Type B pancreatic cell (in vitro differentiated cells): ENCODE measurements at regions not wholly inside any gene's neighbourhood (a gene's known extent, or its start where the extent isn't known, plus 50 kb on each side); places are given as distances from the start of the nearest gene placed in this dataset.
"Not testable (repeated sequence)": the region's sequence is repeated elsewhere in the genome, so short reads cannot be mapped to it uniquely, and the experiment has no call there.

Experiments used
- DNase-seq: peaks from one replicate; pipeline ENCODE4 v3.0.0; 2021; ENCODE audit warnings: mixed read lengths; ENCODE audit not compliant: unreplicated experiment; ENCODE audit errors: extremely low spot score
- H3K27ac Mint-ChIP-seq: 2 replicates; pipeline ENCODE4 v1.8.0; 2021; ENCODE audit warnings: mild to moderate bottlenecking, mixed read lengths
- H3K27me3 Mint-ChIP-seq: 2 replicates; pipeline ENCODE4 v1.8.0; 2021; ENCODE audit warnings: mixed read lengths
- H3K36me3 Mint-ChIP-seq: 2 replicates; pipeline ENCODE4 v1.8.0; 2021; ENCODE audit warnings: mixed read lengths
- H3K4me1 Mint-ChIP-seq: one replicate; pipeline ENCODE4 v1.8.0; 2021; ENCODE audit warnings: mixed read lengths; ENCODE audit not compliant: unreplicated experiment
- H3K4me3 Mint-ChIP-seq: 2 replicates; pipeline ENCODE4 v1.8.0; 2021; ENCODE audit warnings: mild to moderate bottlenecking, mixed read lengths
- H3K9me3 Mint-ChIP-seq: 2 replicates; pipeline ENCODE4 v1.8.0; 2021; ENCODE audit warnings: mixed read lengths
- CTCF ChIP-seq: fragments of 200-600 bp; sonication (generic); conservative IDR thresholded peaks from 2 replicates; pipeline ENCODE4 v1.5.0; 2021; ENCODE audit warnings: antibody characterized with exemption, mild to moderate bottlenecking

GRCh38 chr3:166444336-166444735, 607.1 kb upstream of the BCHE start:
- Mint-ChIP-seq H3K27me3 (no peaks in the 10 kb centered on the region), H3K4me3 (no peak overlapping the region), H3K4me1 (no peaks in the 10 kb centered on the region), H3K9me3 (no peaks in the 10 kb centered on the region), H3K36me3 (no peaks in the 10 kb centered on the region), H3K27ac (no peak overlapping the region)
- DNase-seq = no peak
- TF ChIP-seq CTCF = no peak

DNA sequence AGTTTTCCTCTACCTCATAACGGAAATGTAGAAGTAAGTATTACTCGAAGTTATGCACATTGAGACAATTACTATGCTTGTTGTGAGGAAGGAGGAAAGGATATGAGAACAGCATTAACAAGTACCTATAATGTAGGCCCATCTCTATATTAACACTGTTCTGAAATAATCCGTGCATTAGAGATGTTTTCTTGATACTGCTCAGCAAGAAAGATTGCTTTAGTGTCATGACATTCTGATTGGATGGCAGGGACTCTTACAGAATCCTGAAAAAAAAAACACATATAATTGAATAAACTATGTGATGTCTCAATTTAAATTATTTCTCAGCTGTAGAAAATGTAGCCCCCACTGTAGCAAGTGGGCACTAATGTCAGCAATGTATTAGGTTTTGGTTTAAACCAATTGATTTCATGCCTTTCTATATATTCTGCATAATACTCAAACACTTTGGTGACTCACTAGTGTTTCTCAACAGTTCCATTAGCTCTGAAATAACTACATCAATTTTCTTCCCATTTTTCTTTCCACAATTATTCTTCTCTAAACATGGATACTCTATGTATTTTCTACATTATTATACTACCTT, 598.3 kb upstream of the BCHE start:
- no peak overlapping the region for H3K27ac Mint-ChIP-seq
- no peak for TF ChIP-seq CTCF
- H3K9me3 Mint-ChIP-seq = no peaks in the 10 kb centered on the region
- H3K36me3 Mint-ChIP-seq = no peaks in the 10 kb centered on the region
- H3K4me3 Mint-ChIP-seq = no peak overlapping the region
- H3K4me1 Mint-ChIP-seq = no peaks in the 10 kb centered on the region
- no peaks in the 10 kb centered on the region for H3K27me3 Mint-ChIP-seq
- DNase-seq = no peak

GRCh38 chr3:166433060-166433459, 595.8 kb upstream of the BCHE start:
- no peak overlapping the region for H3K27ac Mint-ChIP-seq
- H3K36me3 Mint-ChIP-seq = no peaks in the 10 kb centered on the region
- H3K4me3 Mint-ChIP-seq = no peak overlapping the region

GRCh38 chr3:166425900-166426611, 588.8 kb upstream of the BCHE start:
- no peak overlapping the region for H3K27ac Mint-ChIP-seq
- H3K9me3 Mint-ChIP-seq = no peaks in the 10 kb centered on the region
- no peaks in the 10 kb centered on the region for H3K36me3 Mint-ChIP-seq
- DNase-seq = no peak
- H3K4me1 Mint-ChIP-seq = no peaks in the 10 kb centered on the region
- no peak overlapping the region for H3K4me3 Mint-ChIP-seq
- TF ChIP-seq CTCF = peak; percentile 31
- no peaks in the 10 kb centered on the region for H3K27me3 Mint-ChIP-seq

More at GRCh38 chr3:166433060-166433459, 595.8 kb upstream of the BCHE start:
- no peak for DNase-seq
- Mint-ChIP-seq H3K9me3 (no peaks in the 10 kb centered on the region), H3K27me3 (no peaks in the 10 kb centered on the region), H3K4me1 (no peaks in the 10 kb centered on the region)
- TF ChIP-seq CTCF = no peak

DNA sequence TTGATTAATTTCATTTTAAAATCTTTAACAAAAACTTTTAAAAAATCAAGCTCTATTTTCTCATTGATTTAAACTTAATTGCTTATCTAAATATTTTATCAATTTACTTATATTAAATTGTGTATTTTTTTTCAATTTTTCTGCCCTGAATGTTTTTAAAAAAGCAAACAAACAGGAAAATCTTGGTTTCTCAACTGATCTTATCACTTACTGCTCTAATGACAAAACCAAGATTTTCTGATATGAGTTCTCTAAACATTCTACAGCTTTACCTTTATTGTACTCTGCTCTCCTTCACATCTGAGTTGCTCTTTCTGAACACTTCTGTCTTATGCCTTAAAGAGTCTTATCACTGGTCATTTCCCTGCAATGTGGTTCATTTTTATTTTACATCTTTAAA, 587.8 kb upstream of the BCHE start:
- H3K4me1 Mint-ChIP-seq = no peaks in the 10 kb centered on the region
- DNase-seq = no peak
- H3K27ac Mint-ChIP-seq = no peak overlapping the region
- no peaks in the 10 kb centered on the region for H3K36me3 Mint-ChIP-seq
- H3K27me3 Mint-ChIP-seq = no peaks in the 10 kb centered on the region
- H3K4me3 Mint-ChIP-seq = no peak overlapping the region
- no peak for TF ChIP-seq CTCF
- H3K9me3 Mint-ChIP-seq = no peaks in the 10 kb centered on the region

DNA sequence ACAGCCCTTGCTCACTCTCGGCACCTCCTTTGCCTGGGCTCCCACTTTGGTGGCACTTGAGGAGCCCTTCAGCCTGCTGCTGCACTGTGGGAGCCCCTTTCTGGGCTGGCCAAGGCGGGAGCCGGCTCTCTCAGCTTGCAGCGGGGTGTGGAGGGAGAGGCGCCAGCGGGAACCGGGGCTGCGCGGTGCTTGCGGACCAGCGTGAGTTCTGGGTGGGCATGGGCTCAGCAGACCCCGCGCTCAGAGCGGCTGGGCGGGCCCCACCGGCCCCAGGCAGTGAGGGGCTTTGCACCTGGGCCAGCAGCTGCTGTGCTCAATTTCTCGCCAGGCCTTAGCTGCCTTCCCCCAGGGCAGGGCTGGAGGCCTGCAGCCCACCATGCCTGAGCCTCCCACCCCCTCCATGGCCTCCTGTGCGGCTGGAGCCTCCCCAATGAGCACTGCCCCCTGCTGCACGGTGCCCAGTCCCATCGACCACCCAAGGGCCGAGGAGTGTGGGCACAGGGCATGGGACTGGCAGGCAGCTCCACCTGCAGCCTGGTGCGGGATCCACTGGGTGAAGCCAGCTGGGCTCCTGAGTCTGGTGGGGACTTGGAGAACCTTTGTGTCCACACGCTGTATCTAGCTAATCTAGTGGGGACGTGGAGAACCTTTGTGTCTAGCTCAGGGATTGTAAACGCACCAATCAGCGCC, 586.7 kb upstream of the BCHE start:
- not testable (repeated sequence) for H3K9me3 Mint-ChIP-seq, DNase-seq, H3K4me1 Mint-ChIP-seq, H3K27me3 Mint-ChIP-seq, H3K27ac Mint-ChIP-seq, H3K36me3 Mint-ChIP-seq, H3K4me3 Mint-ChIP-seq
